ENCODE measurements at regions not wholly inside any gene's neighbourhood (a gene's known extent, or its start where the extent isn't known, plus 50 kb on each side); places are given as distances from the start of the nearest gene placed in this dataset.

- in situ Hi-C loops (cut with HindIII; ENCODE audit: low sequenced_read_pairs): no loop called here
- TF ChIP-seq, protein P1, sequence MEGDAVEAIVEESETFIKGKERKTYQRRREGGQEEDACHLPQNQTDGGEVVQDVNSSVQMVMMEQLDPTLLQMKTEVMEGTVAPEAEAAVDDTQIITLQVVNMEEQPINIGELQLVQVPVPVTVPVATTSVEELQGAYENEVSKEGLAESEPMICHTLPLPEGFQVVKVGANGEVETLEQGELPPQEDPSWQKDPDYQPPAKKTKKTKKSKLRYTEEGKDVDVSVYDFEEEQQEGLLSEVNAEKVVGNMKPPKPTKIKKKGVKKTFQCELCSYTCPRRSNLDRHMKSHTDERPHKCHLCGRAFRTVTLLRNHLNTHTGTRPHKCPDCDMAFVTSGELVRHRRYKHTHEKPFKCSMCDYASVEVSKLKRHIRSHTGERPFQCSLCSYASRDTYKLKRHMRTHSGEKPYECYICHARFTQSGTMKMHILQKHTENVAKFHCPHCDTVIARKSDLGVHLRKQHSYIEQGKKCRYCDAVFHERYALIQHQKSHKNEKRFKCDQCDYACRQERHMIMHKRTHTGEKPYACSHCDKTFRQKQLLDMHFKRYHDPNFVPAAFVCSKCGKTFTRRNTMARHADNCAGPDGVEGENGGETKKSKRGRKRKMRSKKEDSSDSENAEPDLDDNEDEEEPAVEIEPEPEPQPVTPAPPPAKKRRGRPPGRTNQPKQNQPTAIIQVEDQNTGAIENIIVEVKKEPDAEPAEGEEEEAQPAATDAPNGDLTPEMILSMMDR (IDR thresholded peaks at IDR 0.05; ENCODE audit: low read depth, low read length): no peak
- no peak overlapping the region for H3K4me3 ChIP-seq (ENCODE audit: low read depth, low read length)
- no peak for DNase-seq (ENCODE audit: low read depth, low spot score)
Observed at GRCh38 chr15:61500523-61500922, 271.4 kb upstream of the RORA start.

DNA sequence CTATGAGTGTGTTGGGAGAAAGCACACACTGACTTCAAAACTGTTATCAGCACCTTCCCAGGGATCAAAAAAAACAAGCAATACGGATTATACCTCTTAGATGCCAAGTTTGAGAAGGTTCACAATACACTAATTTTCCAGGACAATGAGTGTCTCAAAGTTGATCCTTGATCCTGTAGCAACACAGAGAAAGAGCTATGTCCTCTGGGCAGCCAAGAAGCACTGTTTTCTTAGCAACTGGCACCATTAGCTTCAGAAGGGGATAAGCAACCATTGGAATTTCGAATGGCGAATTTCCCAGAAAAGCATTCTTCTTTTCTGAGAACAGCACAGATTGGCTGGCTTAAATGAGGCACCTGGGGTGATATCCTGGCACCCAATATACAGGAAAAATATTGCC lies 270.3 kb upstream of the RORA start:
- TF ChIP-seq, protein P1 (IDR thresholded peaks at IDR 0.05; ENCODE audit: low read depth, low read length): no peak

DNA sequence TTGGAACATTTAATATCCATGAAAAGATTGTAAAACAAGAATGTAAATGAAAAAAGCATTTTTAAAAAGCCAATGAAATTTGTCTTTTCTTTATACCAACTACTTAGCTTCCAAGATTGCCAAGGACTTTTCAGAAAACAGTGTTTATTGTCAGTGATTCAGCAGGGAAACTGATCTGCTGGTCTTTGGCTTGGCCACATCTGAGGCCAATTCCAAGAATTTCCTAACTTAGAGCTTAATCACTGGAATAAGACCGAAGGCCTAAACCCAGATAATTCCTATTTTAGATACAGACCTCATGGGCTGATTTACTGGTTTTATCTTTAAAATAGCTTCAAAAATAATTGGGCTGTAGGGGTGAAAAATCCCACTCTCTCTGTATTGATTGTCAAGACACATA lies 260.5 kb upstream of the RORA start:
- in situ Hi-C loops (cut with HindIII; ENCODE audit: low sequenced_read_pairs): no loop called here
- H3K4me3 ChIP-seq (ENCODE audit: low read depth, low read length): no peak overlapping the region
- no peak for DNase-seq (ENCODE audit: low read depth, low spot score)
- TF ChIP-seq, protein P1 (IDR thresholded peaks at IDR 0.05; ENCODE audit: low read depth, low read length): no peak

More for the DNA sequence above, 270.3 kb upstream of the RORA start:
- H3K4me3 ChIP-seq (ENCODE audit: low read depth, low read length): no peak overlapping the region
- in situ Hi-C loops (cut with HindIII; ENCODE audit: low sequenced_read_pairs): no loop called here
- no peak for DNase-seq (ENCODE audit: low read depth, low spot score)

GRCh38 chr15:61483599-61483998 lies 254.5 kb upstream of the RORA start:
- no peak for DNase-seq (ENCODE audit: low read depth, low spot score)
- no peak overlapping the region for H3K4me3 ChIP-seq (ENCODE audit: low read depth, low read length)
- TF ChIP-seq, protein P1 (IDR thresholded peaks at IDR 0.05; ENCODE audit: low read depth, low read length): no peak
- in situ Hi-C loops (cut with HindIII; ENCODE audit: low sequenced_read_pairs): no loop called here

DNA sequence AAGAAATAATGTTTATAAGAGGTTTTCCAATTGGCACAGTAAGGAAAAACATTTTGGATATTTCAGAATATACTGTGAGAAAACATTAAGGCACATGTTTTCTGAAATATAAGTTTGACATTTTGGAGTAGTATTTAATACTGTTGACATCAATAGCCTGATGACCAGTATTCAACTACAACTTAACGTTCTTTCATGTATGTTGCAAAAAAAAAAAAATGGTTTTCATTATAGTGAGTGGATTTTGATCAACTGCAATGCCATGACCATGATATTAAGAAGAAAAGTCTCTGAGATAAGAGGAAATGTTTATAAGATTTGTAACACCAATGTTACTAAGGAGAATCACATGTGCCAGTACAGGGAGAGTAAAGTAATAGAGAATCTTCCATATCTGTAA lies 252.8 kb upstream of the RORA start:
- TF ChIP-seq, protein P1 (IDR thresholded peaks at IDR 0.05; ENCODE audit: low read depth, low read length): no peak

GRCh38 chr15:61480863-61481262 lies 251.8 kb upstream of the RORA start:
- in situ Hi-C loops (cut with HindIII; ENCODE audit: low sequenced_read_pairs): no loop called here
- TF ChIP-seq, protein P1 (IDR thresholded peaks at IDR 0.05; ENCODE audit: low read depth, low read length): no peak
- no peak for DNase-seq (ENCODE audit: low read depth, low spot score)
- H3K4me3 ChIP-seq (ENCODE audit: low read depth, low read length): no peak overlapping the region

More for the DNA sequence above, 252.8 kb upstream of the RORA start:
- in situ Hi-C loops (cut with HindIII; ENCODE audit: low sequenced_read_pairs): no loop called here
- no peak for DNase-seq (ENCODE audit: low read depth, low spot score)
- no peak overlapping the region for H3K4me3 ChIP-seq (ENCODE audit: low read depth, low read length)

DNA sequence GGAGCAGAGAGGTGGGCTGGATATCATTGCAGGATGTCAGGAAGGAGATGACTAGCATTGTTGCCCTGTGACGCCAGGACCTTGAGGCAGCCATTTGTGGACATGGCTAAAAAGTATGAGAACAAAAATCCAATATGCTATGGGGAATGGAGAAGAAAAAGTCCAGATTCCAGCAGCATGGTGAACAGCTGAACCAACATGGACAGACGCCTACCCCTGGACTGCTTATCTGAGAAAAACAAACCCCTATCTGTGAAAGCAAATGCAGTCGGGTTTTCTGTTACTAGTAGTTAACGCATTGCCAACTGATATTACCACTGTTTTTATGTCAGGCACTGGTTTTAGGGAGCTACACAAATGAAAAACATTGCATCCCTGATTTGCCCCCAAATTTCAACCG lies 251.2 kb upstream of the RORA start:
- no peak overlapping the region for H3K4me3 ChIP-seq (ENCODE audit: low read depth, low read length)
- no peak for DNase-seq (ENCODE audit: low read depth, low spot score)
- in situ Hi-C loops (cut with HindIII; ENCODE audit: low sequenced_read_pairs): no loop called here
- TF ChIP-seq, protein P1 (IDR thresholded peaks at IDR 0.05; ENCODE audit: low read depth, low read length): no peak

Data from astrocyte of the spinal cord (primary cell).